Activated CD4-positive, alpha-beta T cell treated with anti-CD3 and anti-CD28 coated beads, Interleukin-2, amount 50 U/mL, for 16 hours (primary cell): ENCODE measurements at regions not wholly inside any gene's neighbourhood (a gene's known extent, or its start where the extent isn't known, plus 50 kb on each side); places are given as distances from the start of the nearest gene placed in this dataset.
A peak's percentile ranks its signal among the peaks of the same experiment; 100 is the strongest.

Source experiments
- DNase-seq: peaks from one replicate; pipeline ENCODE4 v3.0.0-alpha.2; 2020

DNA sequence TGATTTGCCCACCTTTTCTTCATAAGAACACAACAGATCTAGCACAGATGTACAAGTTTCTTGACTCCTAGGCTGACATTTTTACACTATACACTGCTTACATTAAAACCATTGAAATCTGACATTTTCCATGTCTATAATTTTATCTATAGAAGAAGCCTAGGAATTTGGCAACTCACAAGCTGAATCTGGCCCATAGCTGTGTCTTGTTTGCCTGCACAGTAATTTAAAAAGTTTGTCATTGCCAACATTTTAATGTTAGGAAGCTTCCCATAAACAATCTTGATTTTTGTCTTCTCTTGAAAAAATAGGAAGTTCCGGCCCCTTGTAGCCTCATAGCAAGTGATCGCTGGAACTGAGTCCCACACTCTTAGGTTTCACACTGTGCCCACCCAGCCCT is 394.6 kb upstream of the AZI2 start:
- DNase-seq: no peak

DNA sequence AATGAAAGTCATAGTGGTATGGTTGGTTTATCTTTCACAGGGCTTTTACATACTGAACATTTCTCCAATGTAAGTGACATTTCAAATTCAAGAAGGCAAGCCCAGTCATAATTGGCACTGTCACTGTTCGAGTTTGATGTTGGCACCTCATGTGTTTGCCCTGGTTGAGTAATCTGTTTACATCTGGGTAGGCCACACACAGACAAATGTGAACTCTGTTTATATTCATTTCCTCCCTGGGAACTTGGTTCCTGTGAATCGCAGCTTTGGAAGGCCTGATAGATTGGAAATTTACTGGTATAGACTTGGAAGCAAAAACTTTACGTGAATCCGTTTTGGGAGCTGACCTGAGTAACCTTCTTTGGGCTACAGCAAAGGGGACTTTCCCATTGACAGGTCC is 395.2 kb upstream of the AZI2 start:
- DNase-seq: peak; percentile 20

GRCh38 chr3:28745436-28745835 is 396.8 kb upstream of the AZI2 start:
- DNase-seq: no peak

- DNase-seq: no peak
These were observed 397.4 kb upstream of the AZI2 start for GRCh38 chr3:28745916-28746617.

- no peak for DNase-seq
These were observed 398.4 kb upstream of the AZI2 start for GRCh38 chr3:28746990-28747389.

DNA sequence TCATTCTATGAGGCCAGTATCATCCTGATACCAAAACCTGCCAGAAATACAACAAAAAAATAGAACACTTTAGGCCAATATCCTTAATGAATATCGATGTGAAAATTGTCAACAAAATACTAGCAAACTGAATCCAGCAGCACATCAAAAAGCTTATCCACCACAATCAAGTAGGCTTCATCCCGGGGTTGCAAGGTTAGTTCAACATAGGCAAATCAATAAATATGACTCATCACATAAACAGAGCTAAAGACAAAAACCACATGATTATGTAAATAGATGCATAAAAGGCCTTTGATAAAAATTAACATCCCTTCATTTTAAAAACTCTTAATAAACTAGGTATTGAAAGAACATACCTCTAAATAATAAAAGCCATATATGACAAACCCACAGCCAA is 403.2 kb upstream of the AZI2 start:
- no peak for DNase-seq

GRCh38 chr3:28752290-28752689 is 403.7 kb upstream of the AZI2 start:
- DNase-seq: no peak

- DNase-seq: no peak
These were observed 407.4 kb upstream of the AZI2 start for GRCh38 chr3:28756056-28756455.

DNA sequence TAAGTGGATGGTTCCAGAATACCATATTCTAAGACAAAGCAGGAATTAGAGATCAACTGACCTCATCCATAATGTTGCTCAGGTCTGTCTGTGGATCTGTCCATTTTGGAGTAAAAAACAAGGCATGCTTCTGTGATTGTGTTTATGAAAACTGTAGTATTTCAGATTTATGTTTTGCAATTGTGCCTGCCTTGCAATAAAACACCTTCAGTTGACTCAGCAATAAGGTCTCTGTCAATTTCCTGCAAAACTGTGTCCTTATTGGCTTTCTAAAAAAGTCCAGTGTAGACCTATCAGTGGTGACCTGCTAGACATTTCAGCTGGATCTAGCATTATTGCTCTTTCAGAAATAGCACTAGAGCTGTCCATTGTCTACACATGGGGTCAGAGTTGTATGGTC is 409.5 kb upstream of the AZI2 start:
- no peak for DNase-seq

- no peak for DNase-seq
These were observed 412.8 kb upstream of the AZI2 start for GRCh38 chr3:28761375-28761774.

DNA sequence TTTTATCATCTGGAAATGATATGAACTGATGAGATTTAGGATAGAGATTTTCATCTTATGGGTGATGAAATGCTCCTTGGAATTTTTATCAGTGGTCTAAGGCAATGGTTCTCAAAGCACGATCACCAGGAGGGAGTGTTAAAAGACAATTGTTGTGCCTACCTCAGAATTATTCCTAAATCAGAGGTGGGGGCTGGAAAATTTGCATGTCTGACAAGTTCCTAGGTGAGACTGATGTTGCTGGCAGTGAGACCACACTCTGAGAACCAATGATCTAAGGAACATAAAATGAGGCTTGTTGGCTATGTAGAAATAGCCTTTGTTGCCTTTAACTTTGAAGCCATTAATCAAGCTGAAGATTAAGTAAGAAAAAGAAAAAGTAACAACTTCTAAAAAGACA is 416.6 kb upstream of the AZI2 start:
- no peak for DNase-seq

GRCh38 chr3:28768439-28768838 is 419.8 kb upstream of the AZI2 start:
- no peak for DNase-seq

- DNase-seq: no peak
These were observed 429.3 kb upstream of the AZI2 start for GRCh38 chr3:28777806-28778475.

DNA sequence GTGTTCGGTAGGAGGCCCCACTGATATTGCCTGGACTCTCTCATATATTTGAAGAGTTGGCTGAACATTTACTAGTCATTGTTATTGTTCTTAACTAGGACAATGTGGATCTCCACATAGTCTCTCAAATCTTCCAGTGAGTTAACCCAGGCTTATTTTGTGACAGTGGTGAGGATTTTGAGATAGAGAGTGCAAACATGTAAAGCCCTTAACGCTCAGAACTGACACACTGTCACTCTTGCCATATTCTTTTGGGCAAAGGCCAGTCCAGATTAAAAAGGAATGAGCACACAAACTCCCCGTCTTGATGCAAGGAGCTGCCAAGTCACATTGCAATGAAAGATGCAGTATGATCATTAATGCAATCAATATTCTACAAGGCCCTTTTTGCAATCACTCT is 431.9 kb upstream of the AZI2 start:
- no peak for DNase-seq

- DNase-seq: no peak
These were observed 432.4 kb upstream of the AZI2 start for GRCh38 chr3:28781053-28781452.

- no peak for DNase-seq
These were observed 437.8 kb upstream of the AZI2 start for GRCh38 chr3:28786446-28786845.

- no peak for DNase-seq
These were observed 439.9 kb upstream of the AZI2 start for GRCh38 chr3:28788571-28788970.

DNA sequence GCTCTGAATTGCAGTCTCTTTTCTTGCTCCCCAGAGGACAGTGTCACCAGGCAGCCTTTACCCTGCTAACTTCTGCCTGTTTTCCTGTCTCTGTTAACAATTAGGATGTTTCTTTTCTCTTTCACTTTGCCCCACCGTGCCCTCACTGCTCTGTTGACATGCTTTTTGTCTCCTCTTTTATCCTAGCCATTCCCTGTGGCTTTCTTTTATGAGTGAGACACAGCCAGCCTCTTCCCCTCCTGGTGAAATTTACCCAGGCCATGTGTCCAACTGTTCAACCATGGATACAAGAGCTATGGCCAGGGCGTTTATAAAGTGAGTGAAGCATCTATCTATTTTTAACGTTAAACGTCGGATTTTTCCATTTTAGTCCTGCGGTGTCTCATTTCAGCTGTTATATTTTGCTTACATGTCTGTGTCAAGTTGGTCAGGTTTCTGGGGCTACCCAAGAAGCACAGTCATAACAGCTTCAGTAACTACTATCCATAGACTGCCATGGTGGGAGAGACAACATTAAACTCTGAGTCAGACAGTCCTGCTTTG is 443.2 kb upstream of the AZI2 start:
- DNase-seq: no peak

- DNase-seq: no peak
These were observed 444.0 kb upstream of the AZI2 start for GRCh38 chr3:28792604-28793003.

- peak; percentile 11 for DNase-seq
These were observed 450.5 kb upstream of the AZI2 start for GRCh38 chr3:28799084-28799483.

DNA sequence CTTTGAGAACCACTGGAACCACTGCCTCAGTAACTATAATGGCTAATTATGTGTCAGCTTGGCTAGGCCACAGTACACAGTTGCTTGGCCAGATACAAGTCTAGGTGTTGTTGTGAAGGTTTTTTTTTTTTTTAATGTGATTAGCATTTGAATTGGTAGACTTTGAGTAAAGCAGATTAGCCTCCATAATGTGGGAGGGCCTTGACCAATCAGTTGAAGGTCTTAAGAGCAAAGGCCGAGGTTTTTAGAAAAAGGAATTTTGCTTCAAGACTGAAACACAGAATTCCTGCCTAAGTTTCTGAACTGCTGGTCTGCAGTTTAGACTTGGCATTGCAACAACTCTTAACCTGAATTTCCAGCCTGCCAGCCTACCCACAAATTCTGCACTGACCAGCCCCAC is 451.6 kb upstream of the AZI2 start:
- no peak for DNase-seq

GRCh38 chr3:28808068-28808467 is 459.4 kb upstream of the AZI2 start:
- no peak for DNase-seq

DNA sequence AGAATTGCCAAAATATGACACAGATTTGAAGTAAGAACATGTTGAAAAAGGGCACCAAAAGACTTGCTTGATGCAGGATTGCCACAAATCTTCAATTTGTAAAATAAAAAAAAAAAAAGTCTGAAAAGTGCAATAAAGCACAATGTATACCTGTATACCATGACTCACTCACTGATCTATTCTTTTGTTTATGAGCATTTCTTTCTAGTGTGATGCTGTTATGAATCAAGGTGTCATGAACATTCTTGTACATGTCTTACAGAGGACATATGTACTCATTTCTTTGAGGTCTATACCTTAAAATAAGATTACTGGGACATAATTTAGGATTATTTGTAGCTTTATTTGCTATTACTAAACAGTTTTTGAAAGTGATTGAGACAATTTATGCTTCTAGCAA is 464.9 kb upstream of the RBMS3 start:
- DNase-seq: no peak

DNA sequence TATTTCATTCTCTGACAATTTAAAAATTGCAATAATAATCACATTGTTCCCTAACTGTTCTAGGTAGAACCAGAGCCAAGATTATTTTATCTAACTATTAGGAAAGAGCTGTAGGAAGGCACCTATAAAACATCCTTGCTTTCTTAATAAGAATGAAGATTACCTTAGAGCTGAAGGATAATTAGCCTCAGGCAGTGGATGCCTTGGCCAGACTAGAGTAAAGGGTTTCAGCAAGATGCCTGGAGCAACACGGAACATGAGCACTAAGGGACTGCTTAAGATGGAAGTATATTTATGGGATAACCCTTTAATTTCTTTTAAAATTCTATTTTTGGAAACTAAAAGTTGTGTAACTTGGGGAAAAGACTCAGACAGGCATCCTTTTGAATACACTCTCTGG is 456.6 kb upstream of the RBMS3 start:
- no peak for DNase-seq

- DNase-seq: no peak
These were observed 454.0 kb upstream of the RBMS3 start for GRCh38 chr3:28826840-28827239.
